ENCODE measurements at regions not wholly inside any gene's neighbourhood (a gene's known extent, or its start where the extent isn't known, plus 50 kb on each side); places are given as distances from the start of the nearest gene placed in this dataset.

- no peak for TF ChIP-seq EZH2phosphoT487 (IDR thresholded peaks at IDR 0.05; ENCODE audit: insufficient read depth, low read depth)
- no peak for TF ChIP-seq EZH2 (IDR thresholded peaks at IDR 0.05; ENCODE audit: insufficient read depth, poor library complexity, severe bottlenecking)
These were observed 233.6 kb upstream of the GATB start for GRCh38 chr4:151994429-151994828.

Measured in GM23248 (cell line).